ENCODE measurements at regions not wholly inside any gene's neighbourhood (a gene's known extent, or its start where the extent isn't known, plus 50 kb on each side); places are given as distances from the start of the nearest gene placed in this dataset.

DNA sequence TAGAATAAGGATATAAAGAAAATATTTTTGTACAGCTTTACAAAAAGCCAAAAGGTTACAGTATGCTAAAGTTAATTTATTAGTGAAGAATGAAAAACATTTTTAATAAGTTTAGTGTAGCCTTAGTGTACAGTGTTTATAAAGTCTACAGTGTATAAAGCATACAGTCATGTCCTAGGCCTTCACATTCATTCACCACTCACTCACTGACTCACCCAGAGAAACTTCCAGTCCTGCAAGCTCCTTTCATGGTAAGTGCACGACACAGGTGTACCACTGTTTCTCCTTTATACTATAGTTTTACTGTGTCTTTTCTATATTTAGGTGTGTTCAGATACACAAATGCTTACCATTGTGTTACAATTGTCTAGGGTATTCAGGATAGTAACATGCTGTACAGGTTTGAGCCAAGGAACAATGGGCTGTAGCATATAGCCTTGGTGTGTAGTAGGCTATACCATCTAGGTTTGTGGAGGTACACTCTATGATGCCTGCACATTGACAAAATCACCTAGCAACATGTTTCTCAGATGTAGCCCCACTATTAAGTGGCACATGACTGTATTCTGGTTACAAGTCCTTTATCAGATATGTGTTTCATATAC, 197.1 kb upstream of the KBTBD8 start (continued):
- no peak for TF ChIP-seq RBBP5 (conservative IDR thresholded peaks at IDR 0.05)
- no peak for TF ChIP-seq IKZF2 (IDR thresholded peaks at IDR 0.05)
- TF ChIP-seq ATF7 (IDR thresholded peaks at IDR 0.05; ENCODE audit: low read depth), result no peak
- TF ChIP-seq SREBF1 (IDR thresholded peaks at IDR 0.05; ENCODE audit: low read length), result no peak
- TF ChIP-seq ZNF622 (IDR thresholded peaks at IDR 0.05), result no peak
- no peak for TF ChIP-seq TARDBP (IDR thresholded peaks at IDR 0.05; ENCODE audit: borderline replicate concordance)
- no peak for TF ChIP-seq SMAD5 (IDR thresholded peaks at IDR 0.05; ENCODE audit: low read depth)
- TF ChIP-seq, protein P1, sequence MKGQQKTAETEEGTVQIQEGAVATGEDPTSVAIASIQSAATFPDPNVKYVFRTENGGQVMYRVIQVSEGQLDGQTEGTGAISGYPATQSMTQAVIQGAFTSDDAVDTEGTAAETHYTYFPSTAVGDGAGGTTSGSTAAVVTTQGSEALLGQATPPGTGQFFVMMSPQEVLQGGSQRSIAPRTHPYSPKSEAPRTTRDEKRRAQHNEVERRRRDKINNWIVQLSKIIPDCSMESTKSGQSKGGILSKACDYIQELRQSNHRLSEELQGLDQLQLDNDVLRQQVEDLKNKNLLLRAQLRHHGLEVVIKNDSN (IDR thresholded peaks at IDR 0.05; ENCODE audit: borderline replicate concordance, extremely low read length, insufficient read depth, low read depth, low read length), result no peak

DNA sequence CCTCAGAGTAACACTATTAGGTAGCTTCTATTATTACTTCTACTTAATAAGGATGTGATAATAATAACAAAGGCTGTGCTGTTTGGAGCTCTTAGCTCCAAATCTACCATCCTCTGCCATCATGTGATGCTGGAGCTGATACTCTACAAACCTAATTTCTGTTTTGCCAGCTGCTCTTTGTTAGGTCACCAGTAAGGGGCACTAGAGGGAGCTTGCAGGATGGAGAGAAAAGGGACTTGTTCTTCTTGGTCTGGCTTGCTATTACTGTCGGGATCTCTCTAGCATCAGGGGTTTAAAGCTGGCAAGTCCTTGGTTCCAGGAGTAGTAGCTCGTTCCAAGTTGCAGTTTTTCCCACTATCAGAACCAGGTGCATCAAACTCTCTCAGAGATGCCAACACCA, 194.9 kb upstream of the KBTBD8 start:
- ChIA-PET CTCF (interaction anchor here (0.6 to 2.3 kb wide), 7 partner anchors 10 to 549 kb away, joined by 3 to 11 read pairs (median 4); no protein-coding TSS in a partner anchor), RAD21 (ENCODE audit: unreplicated experiment) (interaction anchor here (1.4 kb wide), 1 partner anchor 16 kb away, joined by 3 read pairs; no protein-coding TSS in a partner anchor), POLR2A (no interaction called here), SMC1A (ENCODE audit: uncharacterized antibody, unreplicated experiment) (interaction anchor here (0.6 to 1.4 kb wide), 6 partner anchors 14 to 543 kb away, joined by 3 to 7 read pairs (median 4); no protein-coding TSS in a partner anchor)
- BruUV-seq (replicated peaks), result no TSS peak
- H3K4me2 ChIP-seq (ENCODE audit: control insufficient read depth, insufficient read depth), result no peak overlapping the region
- intact Hi-C loops (cut with micrococcal nuclease; ENCODE audit: unreplicated experiment), result no loop called here
- no peak overlapping the region for H3K4me3 ChIP-seq
- H3K9ac ChIP-seq (ENCODE audit: control insufficient read depth, insufficient read depth, low read length), result no peak overlapping the region
- ATAC-seq (no peak), FAIRE-seq (no peak), DNase-seq (ENCODE audit: low read depth, low spot score) (no peak)
- no peak overlapping the region for H2AFZ ChIP-seq (ENCODE audit: control insufficient read depth, low read depth, low read length)
- WGBS (ENCODE audit: insufficient coverage, insufficient replicate concordance, low lambda C conversion rate, missing lambda C conversion rate), result 20% methylated on average over 2 of the region's 2 CpGs
- H3K36me3 ChIP-seq (ENCODE audit: control insufficient read depth in 2 of 2, insufficient read depth in 2 of 2, low read length in 1 of 2), result no peaks in the 10 kb centered on the region
- no peaks in the 10 kb centered on the region; a peak in 2 of 4 replicates for H3K27me3 ChIP-seq (replicated peaks in 1 of 2; ENCODE audit: control insufficient read depth in 2 of 2, insufficient read depth in 2 of 2, low read length in 1 of 2)
- no peaks in the 10 kb centered on the region for H4K20me1 ChIP-seq (ENCODE audit: control insufficient read depth, insufficient read depth)
- TF ChIP-seq, protein P2, sequence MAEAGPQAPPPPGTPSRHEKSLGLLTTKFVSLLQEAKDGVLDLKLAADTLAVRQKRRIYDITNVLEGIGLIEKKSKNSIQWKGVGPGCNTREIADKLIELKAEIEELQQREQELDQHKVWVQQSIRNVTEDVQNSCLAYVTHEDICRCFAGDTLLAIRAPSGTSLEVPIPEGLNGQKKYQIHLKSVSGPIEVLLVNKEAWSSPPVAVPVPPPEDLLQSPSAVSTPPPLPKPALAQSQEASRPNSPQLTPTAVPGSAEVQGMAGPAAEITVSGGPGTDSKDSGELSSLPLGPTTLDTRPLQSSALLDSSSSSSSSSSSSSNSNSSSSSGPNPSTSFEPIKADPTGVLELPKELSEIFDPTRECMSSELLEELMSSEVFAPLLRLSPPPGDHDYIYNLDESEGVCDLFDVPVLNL (IDR thresholded peaks at IDR 0.05; ENCODE audit: low read depth, low read length), result no peak
- TF ChIP-seq BHLHE40 (IDR thresholded peaks at IDR 0.05; ENCODE audit: borderline replicate concordance in 1 of 2, low read depth in 2 of 2, low read length in 1 of 2), result no peak
- TF ChIP-seq SIN3A (IDR thresholded peaks at IDR 0.05; ENCODE audit: low read depth, low read length), result no peak
- no peak for TF ChIP-seq JUNB (IDR thresholded peaks at IDR 0.05)
- no peaks in the 10 kb centered on the region for H3K4me1 ChIP-seq (ENCODE audit: control insufficient read depth, insufficient read depth, low read length)
- H3K27ac ChIP-seq (ENCODE audit: control insufficient read depth, insufficient read depth), result no peak overlapping the region
- no peaks in the 10 kb centered on the region for H3K9me3 ChIP-seq (replicated peaks; ENCODE audit: control insufficient read depth, insufficient read depth, low read length)
- in situ Hi-C loops (cut with MboI), result no loop called here
- H3K79me2 ChIP-seq (ENCODE audit: control insufficient read depth, insufficient read depth, low read length), result no peaks in the 10 kb centered on the region

All from GM12878 (cell line).